GM19463 (cell line): ENCODE measurements at regions not wholly inside any gene's neighbourhood (a gene's known extent, or its start where the extent isn't known, plus 50 kb on each side); places are given as distances from the start of the nearest gene placed in this dataset.

Experiments used
- ATAC-seq: cut with Tn5 transposase; IDR thresholded peaks from one replicate; pipeline ENCODE4 v1.9.1; 2021; ENCODE audit warnings: mild to moderate bottlenecking, moderate library complexity; ENCODE audit not compliant: unreplicated experiment

DNA sequence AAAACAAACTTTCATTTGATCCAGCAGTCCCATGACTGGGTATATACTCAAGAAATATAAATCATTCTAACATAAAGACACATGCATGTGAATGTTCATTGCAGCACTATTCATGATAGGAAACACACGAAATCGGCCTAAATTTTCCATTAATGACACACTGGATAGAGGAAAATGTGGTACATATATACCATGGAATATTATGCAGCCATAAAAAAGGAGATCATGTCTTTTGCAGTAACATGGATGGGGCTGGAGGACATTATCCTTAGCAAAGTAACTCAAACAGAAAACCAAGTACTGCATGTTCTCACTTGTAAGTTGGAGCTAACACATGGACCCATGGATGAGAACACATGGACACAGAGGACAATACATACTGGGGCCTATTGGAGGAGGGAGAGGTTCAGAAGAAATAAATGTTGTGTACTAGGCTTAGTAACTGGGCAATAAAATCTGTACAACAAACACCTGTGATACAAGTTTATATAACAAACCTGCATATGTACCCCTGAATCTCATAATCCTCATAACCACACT is 283.6 kb downstream of the LMO7 start:
- no peak for ATAC-seq

DNA sequence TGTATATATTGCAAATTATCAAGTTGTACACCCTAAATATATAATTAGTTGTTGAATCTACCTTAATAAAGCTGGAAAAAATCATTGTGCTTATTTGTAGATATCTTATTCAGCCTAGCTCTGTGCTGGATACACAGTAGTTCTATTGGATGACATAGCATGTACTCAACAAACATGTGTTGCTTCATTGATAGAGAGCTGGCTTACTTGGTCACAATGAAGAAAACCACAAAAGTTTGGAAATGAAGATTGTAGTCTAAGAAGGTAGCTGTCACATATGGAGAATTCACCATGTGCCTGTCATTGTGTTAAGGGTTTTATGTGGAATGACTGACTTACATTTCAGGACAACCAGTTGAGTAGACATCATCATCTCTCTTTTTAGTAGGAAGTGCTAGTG is 278.9 kb downstream of the LMO7 start:
- ATAC-seq, result no peak

DNA sequence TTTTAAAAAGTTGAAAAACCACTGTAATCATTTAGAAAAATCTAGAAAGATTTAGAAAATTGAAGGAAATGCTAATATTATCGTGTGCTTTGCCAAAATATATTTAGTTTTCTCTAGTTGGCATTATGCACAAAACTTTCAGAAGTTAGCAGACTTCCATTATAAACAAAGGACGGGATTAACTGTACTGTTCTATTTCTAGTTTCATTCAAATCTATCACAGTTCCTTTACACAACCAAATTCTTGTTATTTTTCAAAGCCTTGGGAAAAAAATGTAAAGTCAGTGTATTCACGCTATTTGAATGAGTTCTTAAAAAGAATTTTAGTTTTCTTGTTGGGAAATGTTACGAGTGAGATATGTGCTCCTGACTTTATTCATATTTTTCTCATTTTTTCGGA is 277.8 kb downstream of the LMO7 start:
- ATAC-seq, result no peak

DNA sequence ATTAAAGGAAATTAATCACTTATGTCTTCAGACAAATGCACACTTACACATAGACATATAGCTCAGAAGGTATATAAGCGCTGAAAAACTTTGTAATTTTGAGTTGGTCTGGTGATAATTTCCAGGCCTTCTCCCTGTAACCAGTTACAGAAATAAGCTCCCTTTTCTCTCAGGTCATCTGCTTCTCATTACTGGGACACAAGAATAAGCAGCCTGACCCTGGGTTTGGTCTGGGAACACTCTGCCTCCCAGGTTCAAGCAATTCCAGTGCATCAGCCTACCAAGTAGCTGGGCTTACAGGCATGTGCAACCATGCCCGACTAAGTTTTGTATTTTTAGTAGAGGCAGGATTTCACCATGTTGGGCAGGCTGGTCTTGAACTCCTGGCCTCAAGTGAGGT is 274.5 kb downstream of the LMO7 start:
- no peak for ATAC-seq
